H54 (cell line): ENCODE measurements at regions not wholly inside any gene's neighbourhood (a gene's known extent, or its start where the extent isn't known, plus 50 kb on each side); places are given as distances from the start of the nearest gene placed in this dataset.
"Not testable (repeated sequence)": the region's sequence is repeated elsewhere in the genome, so short reads cannot be mapped to it uniquely, and the experiment has no call there.

ENCODE experiments used
- DNase-seq: peaks from one replicate; pipeline ENCODE4 v3.0.0; 2011; ENCODE audit warnings: low spot score, mixed read lengths; ENCODE audit not compliant: insufficient read length
- FAIRE-seq: peaks from 3 replicates; lab custom pipeline; 2011; peaks lifted over from hg19 to GRCh38; lab: Jason Lieb, UNC
- POLR2A ChIP-seq: IDR thresholded peaks from 2 replicates; pipeline ENCODE4 v1.6.1; 2011; ENCODE audit warnings: low read depth, mild to moderate bottlenecking, low read length

DNA sequence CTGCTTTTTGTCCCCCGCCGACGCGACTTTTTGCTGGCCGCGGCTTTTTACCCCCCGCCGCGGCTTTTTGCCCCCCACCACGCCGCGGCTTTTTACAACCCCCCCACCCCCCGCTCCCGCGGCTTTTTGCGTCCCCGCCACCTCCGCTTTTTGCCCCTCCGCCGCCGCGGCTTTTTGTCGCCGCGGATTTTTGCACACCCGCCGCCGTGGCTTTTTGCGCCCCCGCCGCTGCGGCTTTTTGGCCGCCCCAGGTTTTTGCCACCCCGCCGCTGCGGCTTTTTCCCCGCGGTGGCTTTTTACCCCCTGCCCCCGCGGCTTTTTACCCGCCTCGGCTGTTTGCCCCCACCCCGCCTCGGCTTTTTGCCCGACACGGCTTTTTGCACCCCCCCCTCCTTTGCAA is 205.5 kb downstream of the CCT8L2 start:
- FAIRE-seq (no peak), DNase-seq (no peak)
- TF ChIP-seq POLR2A, result no peak

DNA sequence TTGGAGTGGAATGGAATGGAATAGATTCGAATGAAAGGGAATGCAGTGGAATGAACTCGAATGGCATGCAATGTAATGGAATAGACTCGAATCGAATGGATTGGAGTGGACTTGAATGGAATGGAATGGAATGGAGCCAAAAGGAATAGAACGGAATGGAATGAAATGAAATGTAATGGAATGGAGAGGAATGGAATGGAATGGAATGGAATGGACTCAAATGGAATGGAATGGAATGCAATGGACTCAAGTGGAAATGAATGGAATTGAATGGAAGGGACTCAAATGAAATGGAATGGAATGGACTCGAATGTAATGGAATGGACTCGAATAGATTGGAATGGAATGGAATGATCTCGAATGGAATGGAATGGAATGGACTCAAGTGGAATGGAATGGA is 231.3 kb downstream of the CCT8L2 start:
- DNase-seq, FAIRE-seq: not testable (repeated sequence)

DNA sequence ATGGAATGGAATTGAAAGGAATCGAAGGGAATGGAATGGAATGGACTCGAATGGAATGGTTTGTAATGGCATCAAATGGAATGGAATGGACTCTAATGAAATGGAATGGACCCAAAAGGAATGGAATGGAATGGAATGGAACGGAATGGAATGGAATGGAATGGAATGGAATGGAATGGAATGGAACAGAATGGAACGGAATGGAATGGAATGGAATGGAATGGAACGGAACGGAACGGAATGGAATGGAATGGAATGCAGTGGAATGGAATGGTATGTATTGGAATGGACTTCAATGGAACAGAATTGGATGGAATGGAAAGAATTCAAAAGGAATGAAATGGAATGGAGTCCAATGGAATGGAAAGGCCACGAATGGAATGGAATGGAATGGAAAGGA is 240.0 kb downstream of the CCT8L2 start:
- DNase-seq, FAIRE-seq: not testable (repeated sequence)

DNA sequence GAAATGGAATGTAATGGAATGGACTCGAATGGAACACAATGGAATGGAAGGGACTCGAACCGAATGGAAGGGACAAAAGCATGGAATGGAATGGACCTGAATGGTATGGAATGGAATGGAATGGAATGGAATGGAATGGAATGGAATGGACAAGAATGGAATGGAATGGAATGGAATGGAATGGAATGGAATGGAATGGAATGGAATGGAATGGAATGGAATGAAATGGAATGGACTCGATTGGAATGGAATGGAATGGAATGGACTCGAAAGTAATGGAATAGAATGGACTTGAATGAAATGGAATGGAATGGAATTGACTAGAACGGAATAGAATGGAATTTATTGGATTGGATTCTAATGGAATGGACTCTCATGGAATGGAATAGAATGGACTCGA is 245.5 kb downstream of the CCT8L2 start:
- not testable (repeated sequence) for FAIRE-seq, DNase-seq

DNA sequence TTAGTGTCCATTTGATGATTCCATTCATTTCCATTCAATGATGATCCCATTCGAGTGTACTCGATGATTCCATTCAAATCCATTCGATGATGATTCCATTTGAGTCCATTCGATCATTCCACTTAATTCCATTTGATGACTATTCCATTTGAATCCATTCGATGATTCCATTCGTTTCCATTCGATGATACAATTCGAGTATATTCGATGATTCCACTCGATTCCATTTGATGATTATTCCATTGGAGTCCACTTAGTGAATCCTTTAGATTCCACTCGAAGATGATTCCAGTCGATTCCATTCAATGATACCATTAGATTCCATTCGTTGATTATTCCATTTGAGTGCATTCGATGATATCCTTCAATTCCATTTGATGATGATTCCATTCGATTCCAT is 277.0 kb downstream of the CCT8L2 start:
- not testable (repeated sequence) for FAIRE-seq, DNase-seq
